ENCODE measurements at regions not wholly inside any gene's neighbourhood (a gene's known extent, or its start where the extent isn't known, plus 50 kb on each side); places are given as distances from the start of the nearest gene placed in this dataset.

DNA sequence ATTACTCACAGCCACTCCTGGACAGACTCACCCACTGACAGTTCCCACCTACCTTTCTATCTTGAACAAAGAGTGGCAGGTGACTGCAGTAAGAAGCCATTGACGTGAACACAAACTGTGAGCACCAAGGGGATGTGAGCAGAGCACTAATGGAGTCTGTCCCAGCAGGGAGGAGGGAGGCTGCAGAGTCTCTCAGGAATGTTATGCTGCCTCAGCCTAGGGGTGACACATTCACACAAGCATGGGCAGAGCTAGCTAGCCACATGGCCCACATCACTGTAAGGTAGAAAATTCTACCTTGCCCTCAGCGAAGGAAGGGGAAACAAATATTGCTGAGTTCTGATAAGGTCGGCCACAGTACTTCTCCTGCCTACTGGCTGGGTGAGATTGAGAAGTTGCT is 56.8 kb upstream of the PTGFRN start:
- no peak for ATAC-seq
- H3K27ac Mint-ChIP-seq = peak overlapping the region in 1 of 10 donors; percentile 44
- no peak overlapping the region for H3K4me3 Mint-ChIP-seq
- H3K9me3 Mint-ChIP-seq = peaks cover 0 to 2% (median 0%) of the 10 kb centered on the region in 9 donors
- no peaks in the 10 kb centered on the region for H3K27me3 Mint-ChIP-seq
- POLR2A ChIA-PET = interaction anchor here (0.5 to 0.6 kb wide), 2 partner anchors 40 to 177 kb away, joined by 4 to 5 read pairs; no protein-coding TSS in a partner anchor
- DNase-seq = no peak
- H3K4me1 Mint-ChIP-seq = peaks cover 9 to 18% (median 13%) of the 10 kb centered on the region in 4 donors
- H3K36me3 Mint-ChIP-seq = no peaks in the 10 kb centered on the region

DNA sequence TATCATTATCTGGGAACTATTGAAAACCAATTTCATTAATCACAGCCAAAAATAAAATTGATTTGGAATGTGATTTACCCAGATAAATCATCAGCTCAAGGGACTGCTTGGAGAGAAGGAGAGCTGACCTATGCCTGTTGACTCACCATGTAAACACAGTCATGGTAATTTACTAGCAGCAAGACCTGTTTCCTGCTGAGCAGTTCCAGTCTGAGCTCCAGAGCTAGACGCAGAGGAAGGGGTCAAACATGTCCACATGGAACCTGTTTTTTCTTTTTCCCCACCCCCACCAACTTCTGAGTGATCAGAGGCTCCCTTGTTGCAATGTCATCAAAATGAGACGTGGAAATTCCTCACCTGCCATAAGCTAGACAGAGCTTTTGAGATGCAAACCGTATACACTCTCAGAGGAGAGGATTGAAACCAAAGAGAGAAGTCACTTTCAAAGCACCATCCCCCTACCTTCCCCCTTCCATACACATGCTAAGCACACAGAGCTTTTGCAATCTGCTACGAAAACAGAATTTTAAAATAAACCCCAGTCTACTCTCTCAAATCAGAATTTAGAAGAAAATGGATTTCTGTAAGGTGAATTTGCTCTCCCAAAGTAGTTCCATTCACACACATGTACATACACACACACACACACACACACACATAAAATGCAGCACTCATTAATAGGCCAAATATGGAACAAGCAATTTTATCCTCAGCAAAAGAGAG is 55.9 kb upstream of the PTGFRN start:
- Mint-ChIP-seq H3K27me3 (no peaks in the 10 kb centered on the region), H3K27ac (peak overlapping the region in 2 of 10 donors; percentile 42 to 47), H3K4me1 (peaks cover 9 to 18% (median 12%) of the 10 kb centered on the region in 4 donors), H3K4me3 (no peak overlapping the region), H3K36me3 (no peaks in the 10 kb centered on the region), H3K9me3 (peaks cover 0 to 2% (median 0%) of the 10 kb centered on the region in 9 donors)
- POLR2A ChIA-PET = interaction anchor here (0.5 kb wide), 1 partner anchor 39 kb away, joined by 5 read pairs; no protein-coding TSS in a partner anchor
- no peak for ATAC-seq
- no peak for DNase-seq

DNA sequence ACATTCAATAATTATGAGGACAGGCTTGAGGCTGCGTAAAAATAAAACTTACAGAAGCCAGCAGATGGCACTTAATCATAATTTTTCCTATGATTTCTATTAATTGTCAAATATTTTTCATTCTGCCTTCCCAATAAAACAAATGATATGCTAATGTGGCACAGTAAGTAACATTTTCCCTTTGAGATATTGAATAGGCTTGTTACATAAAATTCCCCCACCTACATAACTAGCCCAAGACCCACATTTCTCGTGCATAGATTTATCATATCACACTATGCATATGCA is 55.4 kb upstream of the PTGFRN start:
- POLR2A ChIA-PET = no interaction called here
- Mint-ChIP-seq H3K4me1 (peaks cover 9 to 18% (median 12%) of the 10 kb centered on the region in 4 donors), H3K27ac (peak overlapping the region in 3 of 10 donors; percentile 28 to 47 (median 42)), H3K27me3 (no peaks in the 10 kb centered on the region), H3K9me3 (peaks cover 0 to 2% (median 0%) of the 10 kb centered on the region in 9 donors), H3K4me3 (no peak overlapping the region), H3K36me3 (no peaks in the 10 kb centered on the region)
- ATAC-seq = no peak
- no peak for DNase-seq

DNA sequence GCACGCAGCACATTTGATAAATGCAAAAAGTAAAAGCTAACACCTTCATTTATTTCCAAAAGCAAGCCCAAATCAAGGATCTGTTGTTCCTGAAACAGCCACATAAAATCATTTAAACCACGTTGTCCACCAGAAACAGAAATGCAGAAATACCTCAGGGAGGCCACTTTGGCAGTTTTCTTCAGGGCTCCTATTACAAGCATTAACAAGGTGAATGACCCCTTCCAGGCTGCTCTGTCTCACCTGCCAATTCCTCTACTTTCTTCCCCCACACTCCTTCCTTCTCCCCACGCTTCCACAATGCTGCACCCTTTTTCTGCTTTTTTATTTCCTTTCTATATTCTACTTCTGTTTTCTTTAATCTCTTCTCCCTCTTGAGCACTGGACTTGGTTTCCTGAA is 55.0 kb upstream of the PTGFRN start:
- POLR2A ChIA-PET = no interaction called here
- Mint-ChIP-seq H3K27ac (peak overlapping the region in 2 of 10 donors; percentile 18 to 28), H3K27me3 (no peaks in the 10 kb centered on the region), H3K4me1 (peaks cover 9 to 18% (median 12%) of the 10 kb centered on the region in 4 donors), H3K4me3 (no peak overlapping the region), H3K9me3 (peaks cover 0 to 2% (median 0%) of the 10 kb centered on the region in 9 donors), H3K36me3 (no peaks in the 10 kb centered on the region)
- ATAC-seq (no peak), DNase-seq (no peak)

DNA sequence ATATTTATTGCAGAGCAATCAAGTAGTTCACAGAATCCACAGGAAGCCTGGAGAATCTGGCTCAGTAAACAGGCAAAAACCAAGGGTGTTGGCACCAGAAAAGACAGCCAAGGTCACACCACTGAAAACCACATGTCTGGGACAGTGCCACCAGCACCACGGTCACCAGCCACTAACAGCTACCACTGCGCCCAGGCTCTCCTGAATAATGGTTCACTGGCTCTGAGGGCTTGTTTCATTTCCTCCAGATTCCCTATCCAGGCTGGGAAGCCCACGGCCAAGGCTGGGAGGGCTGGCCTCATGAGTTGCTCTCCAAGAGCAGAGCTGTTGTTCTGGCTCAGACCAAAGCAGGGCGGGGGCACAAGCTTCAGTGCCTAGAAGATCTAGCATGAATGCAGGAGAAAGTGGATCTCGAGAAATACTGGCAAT is 54.5 kb upstream of the PTGFRN start:
- peak overlapping the region in 1 of 10 donors; percentile 28 for H3K27ac Mint-ChIP-seq
- H3K4me1 Mint-ChIP-seq = peaks cover 9 to 18% (median 12%) of the 10 kb centered on the region in 4 donors
- no peak overlapping the region for H3K4me3 Mint-ChIP-seq
- H3K9me3 Mint-ChIP-seq = peaks cover 0 to 2% (median 0%) of the 10 kb centered on the region in 9 donors
- no peaks in the 10 kb centered on the region for H3K36me3 Mint-ChIP-seq
- DNase-seq (no peak), ATAC-seq (no peak)
- no peaks in the 10 kb centered on the region for H3K27me3 Mint-ChIP-seq
- POLR2A ChIA-PET = no interaction called here

DNA sequence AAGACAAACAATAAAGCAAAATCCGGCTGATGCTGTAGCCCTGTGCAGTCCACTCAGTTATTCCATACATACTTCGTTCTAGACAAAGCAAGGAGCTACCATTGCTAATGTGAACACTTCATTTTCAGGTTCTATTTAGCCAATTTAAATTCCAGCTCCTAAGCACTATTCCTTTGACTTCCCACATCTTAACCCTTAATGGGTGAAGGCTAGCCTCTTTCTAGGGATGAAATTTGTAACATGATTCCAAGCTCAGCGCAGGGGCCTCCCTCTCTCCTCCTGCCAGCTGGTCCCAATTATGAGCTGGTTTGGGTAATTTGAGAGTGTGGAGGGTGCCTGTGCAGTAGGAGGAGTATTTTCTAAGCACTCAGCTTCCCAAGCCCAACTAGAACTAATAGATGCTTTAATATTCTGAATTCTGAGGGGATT is 53.9 kb upstream of the PTGFRN start:
- H3K36me3 Mint-ChIP-seq = no peaks in the 10 kb centered on the region
- DNase-seq (no peak), ATAC-seq (no peak)
- peaks cover 8 to 18% (median 13%) of the 10 kb centered on the region in 4 donors for H3K4me1 Mint-ChIP-seq
- H3K27ac Mint-ChIP-seq = no peak overlapping the region
- POLR2A ChIA-PET = interaction anchor here (0.5 kb wide), 1 partner anchor 131 kb away, joined by 3 read pairs; no protein-coding TSS in a partner anchor
- H3K4me3 Mint-ChIP-seq = no peak overlapping the region
- H3K27me3 Mint-ChIP-seq = no peaks in the 10 kb centered on the region
- H3K9me3 Mint-ChIP-seq = peaks cover 0 to 2% (median 0%) of the 10 kb centered on the region in 9 donors

DNA sequence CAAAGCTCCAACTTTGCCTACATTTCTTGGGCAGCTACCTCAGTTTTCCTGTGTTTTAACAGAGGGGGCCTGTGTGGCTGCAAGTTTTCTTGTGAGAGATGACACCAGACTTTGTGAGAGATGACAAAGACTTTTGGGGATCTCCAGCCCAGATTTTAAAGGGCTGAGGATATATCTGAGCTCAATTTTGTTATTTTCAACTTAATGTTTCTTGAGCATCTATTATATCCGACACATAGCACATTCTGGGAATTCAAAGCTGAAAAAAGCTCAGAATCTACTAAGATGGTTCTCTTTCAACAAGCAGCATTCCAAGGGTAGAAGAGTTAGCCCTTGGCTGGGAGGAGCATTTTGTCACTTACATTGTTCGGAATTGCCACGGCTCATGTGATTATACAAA is 53.4 kb upstream of the PTGFRN start:
- POLR2A ChIA-PET = no interaction called here
- Mint-ChIP-seq H3K27ac (no peak overlapping the region), H3K27me3 (no peaks in the 10 kb centered on the region), H3K36me3 (no peaks in the 10 kb centered on the region), H3K4me3 (no peak overlapping the region), H3K9me3 (peaks cover 0 to 2% (median 0%) of the 10 kb centered on the region in 9 donors), H3K4me1 (peaks cover 8 to 18% (median 13%) of the 10 kb centered on the region in 4 donors)
- ATAC-seq (no peak), DNase-seq (no peak)

DNA sequence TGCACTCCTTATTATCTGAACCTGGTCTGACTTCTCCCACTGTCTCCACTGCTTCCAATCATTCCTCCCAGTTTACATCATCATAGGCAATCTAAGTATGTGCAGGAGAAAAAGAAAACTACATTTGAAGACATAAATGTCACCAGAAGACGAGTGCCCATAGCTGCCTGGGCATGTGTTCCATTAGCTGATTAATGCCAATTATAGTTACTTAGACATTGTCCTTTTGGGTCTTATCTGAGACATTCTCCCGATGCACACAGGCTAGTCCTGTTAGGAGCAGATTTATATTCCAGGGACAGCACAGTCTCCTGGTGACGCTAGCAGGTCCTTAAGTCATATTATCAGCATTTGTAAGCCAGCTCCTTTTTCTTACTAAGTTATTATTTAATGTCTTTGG is 52.6 kb upstream of the PTGFRN start:
- no peak for ATAC-seq
- POLR2A ChIA-PET = no interaction called here

More for the DNA sequence above, 52.6 kb upstream of the PTGFRN start:
- Mint-ChIP-seq H3K27me3 (no peaks in the 10 kb centered on the region), H3K4me3 (no peak overlapping the region), H3K27ac (no peak overlapping the region), H3K9me3 (no peaks in the 10 kb centered on the region), H3K36me3 (no peaks in the 10 kb centered on the region), H3K4me1 (peaks cover 6 to 18% (median 13%) of the 10 kb centered on the region in 4 donors)
- DNase-seq = no peak

Measured in naive thymus-derived CD8-positive, alpha-beta T cell (primary cell).